ENCODE measurements at regions not wholly inside any gene's neighbourhood (a gene's known extent, or its start where the extent isn't known, plus 50 kb on each side); places are given as distances from the start of the nearest gene placed in this dataset.
"Not testable (repeated sequence)": the region's sequence is repeated elsewhere in the genome, so short reads cannot be mapped to it uniquely, and the experiment has no call there.

GRCh38 chr9:101999441-101999840 lies 261.0 kb upstream of the GRIN3A start:
- DNase-seq: no peak

GRCh38 chr9:101995231-101995630 lies 256.8 kb upstream of the GRIN3A start:
- DNase-seq: no peak

- DNase-seq: no peak
Observed at GRCh38 chr9:101993771-101994170, 255.3 kb upstream of the GRIN3A start.

- no peak for DNase-seq
Observed at GRCh38 chr9:101991926-101992325, 253.5 kb upstream of the GRIN3A start.

GRCh38 chr9:101977614-101978210 lies 239.3 kb upstream of the GRIN3A start:
- no peak for DNase-seq

- no peak for DNase-seq
Observed at GRCh38 chr9:101970609-101971008, 232.2 kb upstream of the GRIN3A start.

GRCh38 chr9:101968392-101968791 lies 229.9 kb upstream of the GRIN3A start:
- DNase-seq: no peak

- no peak for DNase-seq
Observed at GRCh38 chr9:101966691-101967090, 228.2 kb upstream of the GRIN3A start.

GRCh38 chr9:101957705-101958104 lies 219.3 kb upstream of the GRIN3A start:
- no peak for DNase-seq

- DNase-seq: no peak
Observed at GRCh38 chr9:101951598-101951997, 213.2 kb upstream of the GRIN3A start.

- peak in 4 of 56 donors; percentile 3 to 23 (median 16) for DNase-seq
Observed at GRCh38 chr9:101931756-101932155, 193.3 kb upstream of the GRIN3A start.

GRCh38 chr9:101930783-101931182 lies 192.3 kb upstream of the GRIN3A start:
- DNase-seq: no peak

- DNase-seq: no peak
Observed at GRCh38 chr9:101925498-101925897, 187.1 kb upstream of the GRIN3A start.

- DNase-seq: no peak
Observed at GRCh38 chr9:101923451-101923850, 185.0 kb upstream of the GRIN3A start.

GRCh38 chr9:101916948-101917347 lies 178.5 kb upstream of the GRIN3A start:
- not testable (repeated sequence) for DNase-seq

- DNase-seq: no peak
Observed at GRCh38 chr9:101915482-101915881, 177.0 kb upstream of the GRIN3A start.

GRCh38 chr9:101912698-101913097 lies 174.3 kb upstream of the GRIN3A start:
- DNase-seq: no peak

- no peak for DNase-seq
Observed at GRCh38 chr9:101907466-101907865, 169.0 kb upstream of the GRIN3A start.

GRCh38 chr9:101904845-101905244 lies 166.4 kb upstream of the GRIN3A start:
- DNase-seq: no peak

GRCh38 chr9:101902051-101902450 lies 163.6 kb upstream of the GRIN3A start:
- no peak for DNase-seq

GRCh38 chr9:101897196-101897595 lies 158.7 kb upstream of the GRIN3A start:
- no peak for DNase-seq

GRCh38 chr9:101893661-101894646 lies 155.5 kb upstream of the GRIN3A start:
- DNase-seq: no peak

GRCh38 chr9:101881508-101881907 lies 143.1 kb upstream of the GRIN3A start:
- no peak for DNase-seq

All from nucleus accumbens (tissue), 56 donors.